GM19468 (cell line): ENCODE measurements at regions not wholly inside any gene's neighbourhood (a gene's known extent, or its start where the extent isn't known, plus 50 kb on each side); places are given as distances from the start of the nearest gene placed in this dataset.
"Not testable (repeated sequence)": the region's sequence is repeated elsewhere in the genome, so short reads cannot be mapped to it uniquely, and the experiment has no call there.

Experiments used
- ATAC-seq: cut with Tn5 transposase; IDR thresholded peaks from one replicate; pipeline ENCODE4 v1.9.1; 2021; ENCODE audit warnings: mild to moderate bottlenecking, moderate library complexity, moderate number of reproducible peaks; ENCODE audit not compliant: unreplicated experiment; ENCODE audit errors: extremely low read depth

DNA sequence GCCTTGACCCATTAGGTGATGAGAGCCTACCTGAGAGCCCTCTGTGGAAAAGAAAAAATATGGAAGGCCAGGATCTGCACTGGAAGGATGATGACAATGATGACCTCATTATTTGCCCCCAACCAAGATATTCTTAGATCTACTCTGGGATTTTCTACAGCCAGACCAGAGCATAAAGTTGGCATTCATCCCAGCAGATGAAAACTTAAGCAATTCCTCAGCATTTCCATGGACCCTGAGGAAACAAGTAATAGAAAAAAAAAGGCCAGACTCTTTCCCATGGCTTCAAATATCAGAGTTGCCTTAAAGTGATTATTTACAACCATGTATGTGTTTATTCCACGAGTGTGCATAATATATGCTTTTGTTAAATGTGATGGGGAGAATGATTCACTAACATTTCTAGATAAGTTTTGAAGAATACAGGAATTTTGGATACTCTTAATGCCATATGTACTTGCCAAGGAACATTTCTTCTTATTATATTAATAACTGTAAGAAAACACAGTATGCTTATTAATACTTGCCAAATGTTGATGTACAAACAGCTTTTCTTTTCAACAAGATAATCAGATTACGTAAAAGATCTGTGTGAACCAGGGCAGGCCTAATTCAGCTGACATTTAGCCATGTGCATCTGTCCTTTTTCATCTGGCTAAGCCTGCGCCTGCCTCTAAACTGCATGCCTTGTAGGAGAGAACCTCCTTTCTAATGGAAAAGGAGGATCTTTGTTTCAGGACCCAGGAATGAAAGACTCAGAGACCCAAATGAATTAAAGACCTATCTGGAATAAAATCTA, 94.8 kb downstream of the ARRDC3 start:
- no peak for ATAC-seq

DNA sequence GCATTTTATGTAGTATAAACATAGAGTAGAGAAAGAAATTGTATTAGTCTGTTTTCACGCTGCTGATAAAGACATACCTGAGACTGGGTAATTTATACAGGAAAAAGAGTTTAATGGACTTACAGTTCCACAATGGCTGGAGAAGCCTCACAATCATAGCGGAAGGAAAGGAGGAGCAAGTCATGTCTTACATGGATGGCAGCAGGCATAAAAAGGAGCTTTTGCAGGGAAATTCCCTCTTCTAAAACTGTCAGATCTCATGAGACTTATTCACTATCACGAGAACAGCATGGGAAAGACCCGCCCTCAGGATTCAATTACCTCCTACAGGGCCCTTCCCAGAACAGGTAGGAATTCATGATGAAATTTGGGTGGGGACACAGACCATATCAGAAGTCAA, 98.1 kb downstream of the ARRDC3 start:
- not testable (repeated sequence) for ATAC-seq

DNA sequence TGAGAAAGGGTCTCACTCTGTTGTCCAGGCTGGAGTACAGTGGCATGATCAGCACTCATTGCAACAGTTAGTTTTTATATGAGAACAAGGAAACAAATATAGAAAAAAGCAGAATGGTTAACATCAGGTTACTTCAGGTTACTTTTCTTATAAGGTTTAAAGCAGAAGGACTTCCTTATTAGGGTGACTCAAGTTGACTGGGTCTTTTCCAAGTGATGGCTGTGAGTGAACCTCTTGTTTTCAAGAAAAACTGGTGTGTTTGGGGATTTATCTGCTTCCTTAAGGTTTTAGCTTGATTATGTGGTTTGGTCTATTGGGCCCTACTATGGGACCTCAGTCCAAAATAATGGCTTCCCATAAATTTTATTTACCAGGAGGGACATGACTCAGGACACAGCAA, 99.2 kb downstream of the ARRDC3 start:
- ATAC-seq = no peak

GRCh38 chr5:91283326-91283725, 99.8 kb downstream of the ARRDC3 start:
- ATAC-seq = no peak

- no peak for ATAC-seq
Observed at GRCh38 chr5:91282210-91282609, 100.9 kb downstream of the ARRDC3 start.

GRCh38 chr5:91281401-91281800, 101.7 kb downstream of the ARRDC3 start:
- no peak for ATAC-seq

DNA sequence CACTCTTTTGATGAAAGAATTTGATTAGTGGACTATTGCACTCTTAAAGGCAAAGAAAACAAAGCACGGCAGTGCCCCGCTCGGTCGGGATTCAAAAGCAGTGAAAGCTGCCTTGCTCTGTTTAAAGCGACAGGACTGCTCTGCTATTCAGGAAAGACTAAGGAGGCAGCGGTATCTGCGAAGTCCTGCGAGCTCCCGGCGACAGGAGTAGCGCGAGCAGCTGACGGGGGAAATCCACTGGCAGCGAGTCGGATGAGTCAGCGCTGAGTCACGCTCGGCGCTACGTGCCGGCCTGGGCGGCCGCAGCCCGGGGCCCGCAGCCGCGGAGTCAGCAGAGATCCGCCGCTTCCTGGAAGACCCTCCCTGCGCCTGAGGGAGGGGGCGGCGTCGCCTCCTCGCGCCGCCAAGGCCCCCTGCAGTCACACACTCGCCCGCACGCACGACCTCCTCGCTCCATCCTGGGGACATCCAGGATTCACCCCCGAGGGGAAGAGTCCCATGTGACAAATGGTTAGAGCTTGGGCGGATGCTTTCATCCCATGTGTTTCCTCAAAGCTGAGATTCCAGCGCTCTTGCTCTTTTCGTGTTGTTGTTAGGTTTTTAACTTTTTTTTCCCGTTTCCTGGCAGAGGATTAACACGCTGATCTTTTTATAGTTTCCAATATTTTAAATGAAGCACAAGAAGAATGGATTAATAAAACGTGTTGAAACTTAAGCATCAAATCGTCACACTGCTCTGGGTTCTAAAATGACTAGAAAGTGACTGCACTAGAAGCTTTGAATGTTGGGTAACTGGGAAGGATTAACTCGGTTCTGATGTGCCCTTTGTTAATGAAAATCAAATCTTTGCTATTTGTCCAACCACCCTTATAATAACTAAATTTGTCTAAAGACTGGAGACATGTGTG, 102.5 kb downstream of the ARRDC3 start:
- peak; percentile 94 for ATAC-seq

GRCh38 chr5:91277840-91278239, 105.3 kb downstream of the ARRDC3 start:
- ATAC-seq = no peak

DNA sequence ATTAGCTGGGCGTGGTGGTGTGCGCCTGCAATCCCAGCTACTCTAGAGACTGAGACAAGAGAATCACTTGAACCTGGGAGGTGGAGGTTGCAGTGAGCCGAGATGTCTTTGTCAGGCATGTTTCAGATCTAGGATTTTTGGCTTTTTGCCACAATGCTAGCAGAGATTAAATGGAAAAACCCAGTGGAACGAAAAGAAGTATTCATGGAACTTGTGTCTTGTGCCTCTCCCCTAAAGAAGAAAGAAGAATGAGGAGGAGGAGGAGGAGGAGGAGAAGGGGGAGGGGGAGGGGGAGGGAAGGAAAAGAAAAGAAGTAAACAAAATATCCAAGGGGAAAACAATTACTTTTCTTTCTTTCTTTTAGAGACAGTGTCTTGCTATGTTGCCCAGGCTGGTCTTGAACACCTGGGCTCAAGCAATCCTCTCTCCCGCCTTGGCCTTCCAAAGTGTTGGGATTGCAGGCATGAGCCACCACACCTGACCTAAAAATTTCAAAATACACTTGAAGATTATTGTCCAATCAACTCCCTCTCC, 106.0 kb downstream of the ARRDC3 start:
- no peak for ATAC-seq

DNA sequence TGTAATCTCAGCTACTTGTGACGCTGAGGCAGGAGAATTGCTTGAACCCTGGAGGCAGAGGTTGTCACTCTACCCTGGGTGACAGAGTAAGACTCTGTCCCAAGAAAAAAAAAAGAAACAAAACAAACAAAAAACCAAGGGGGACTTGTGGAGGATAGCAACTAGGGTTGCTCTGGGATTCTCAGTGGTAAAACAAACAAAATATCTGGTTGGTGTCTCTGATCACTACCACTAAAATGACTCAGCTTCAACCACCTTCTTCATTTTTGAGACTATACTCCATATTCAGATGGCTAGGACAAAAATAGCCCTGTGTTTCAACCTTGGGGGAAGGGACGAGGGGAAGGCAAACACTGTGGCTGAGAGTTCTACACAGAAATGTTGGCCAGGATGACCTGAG, 110.3 kb downstream of the ARRDC3 start:
- ATAC-seq = peak; percentile 90

GRCh38 chr5:91271999-91272398, 111.1 kb downstream of the ARRDC3 start:
- ATAC-seq = peak; percentile 35

GRCh38 chr5:91269198-91269597, 113.9 kb downstream of the ARRDC3 start:
- ATAC-seq = no peak

- ATAC-seq = no peak
Observed at GRCh38 chr5:91266184-91266705, 116.9 kb downstream of the ARRDC3 start.

GRCh38 chr5:91264311-91265051, 118.6 kb downstream of the ARRDC3 start:
- ATAC-seq = no peak

DNA sequence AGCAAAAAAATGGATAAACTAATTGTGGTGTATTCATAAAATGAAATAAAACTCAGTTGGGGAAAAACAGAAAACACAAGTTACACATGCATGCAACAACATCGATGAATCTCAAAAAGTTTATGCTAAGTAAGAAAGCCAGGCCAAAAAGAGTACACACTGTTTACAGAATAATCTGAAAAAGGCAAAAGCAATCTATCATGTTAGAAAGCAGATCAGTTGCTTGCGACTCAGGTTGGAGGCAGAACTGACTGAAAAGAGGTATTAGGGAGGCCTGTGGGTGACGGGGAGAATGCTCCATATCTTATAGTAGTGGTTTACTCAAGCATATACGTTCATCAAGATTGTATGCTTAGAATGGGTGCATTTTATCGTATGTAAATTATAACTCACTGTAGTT, 119.2 kb downstream of the ARRDC3 start:
- no peak for ATAC-seq

DNA sequence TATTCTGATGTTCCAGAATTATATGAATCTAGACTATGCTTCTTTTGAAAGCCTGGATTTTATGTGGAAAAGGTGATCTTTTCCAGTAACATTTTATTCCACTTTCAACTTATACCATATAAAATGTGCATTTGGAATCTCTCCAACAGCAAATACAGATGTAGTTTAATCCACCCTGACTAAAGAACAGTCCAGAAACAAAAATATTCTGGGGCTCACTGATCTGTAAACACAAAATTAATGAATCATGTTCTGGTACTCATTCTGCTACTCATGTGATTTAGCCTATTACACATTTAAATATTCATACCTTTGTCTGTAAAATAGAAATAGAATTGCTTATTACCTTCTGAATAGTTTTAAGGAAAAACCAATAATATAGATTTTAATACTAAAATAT, 125.8 kb downstream of the ARRDC3 start:
- no peak for ATAC-seq

GRCh38 chr5:91256142-91256524, 127.0 kb downstream of the ARRDC3 start:
- no peak for ATAC-seq

- ATAC-seq = no peak
Observed at GRCh38 chr5:91255396-91256141, 127.5 kb downstream of the ARRDC3 start.

GRCh38 chr5:91252916-91253315, 130.2 kb downstream of the ARRDC3 start:
- no peak for ATAC-seq
